GM12892 (cell line): ENCODE measurements at regions not wholly inside any gene's neighbourhood (a gene's known extent, or its start where the extent isn't known, plus 50 kb on each side); places are given as distances from the start of the nearest gene placed in this dataset.

Experiments used
- DNase-seq: peaks from one replicate; pipeline ENCODE4 v3.0.0; 2011; ENCODE audit not compliant: insufficient read length
- FAIRE-seq: peaks from 2 replicates; lab custom pipeline; 2011; peaks lifted over from hg19 to GRCh38; lab: Jason Lieb, UNC
- POLR2A ChIP-seq: IDR thresholded peaks from 2 replicates; pipeline ENCODE4 v1.6.1; 2011; ENCODE audit warnings: low read depth, low read length, control low read depth
- POLR2AphosphoS5 ChIP-seq: IDR thresholded peaks from 2 replicates; pipeline ENCODE4 v1.6.1; 2011; ENCODE audit warnings: low read depth, low read length, control low read depth
- TAF1 ChIP-seq: IDR thresholded peaks from 2 replicates; pipeline ENCODE4 v1.6.1; 2011; ENCODE audit warnings: low read depth, mild to moderate bottlenecking, control low read depth, low read length, borderline replicate concordance

DNA sequence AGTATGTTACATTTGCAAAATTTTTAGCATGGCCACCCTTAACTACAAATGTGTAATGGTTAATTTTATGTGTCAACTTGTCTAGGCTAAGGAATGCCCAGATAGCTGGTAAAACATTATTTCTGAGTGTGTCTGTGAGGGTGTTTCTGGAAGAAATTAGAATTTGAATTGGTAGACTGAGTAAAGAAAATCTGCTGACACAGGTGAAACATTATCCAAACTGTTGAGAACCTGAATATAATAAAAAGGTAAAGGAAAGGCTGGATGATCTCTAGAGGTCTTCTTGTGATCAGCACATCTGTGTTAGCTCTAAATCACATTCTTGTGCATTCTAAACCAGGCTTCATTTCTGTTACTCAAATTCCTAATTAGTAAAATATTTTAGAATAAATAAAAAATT is 100.8 kb downstream of the UCHL5 start:
- no peak for FAIRE-seq
- DNase-seq, result no peak
- no peak for TF ChIP-seq POLR2A
- no peak for TF ChIP-seq TAF1
- TF ChIP-seq POLR2AphosphoS5, result no peak

- no peak for FAIRE-seq
Observed at GRCh38 chr1:192958871-192959270, 100.3 kb downstream of the UCHL5 start.

GRCh38 chr1:192959657-192960186 is 99.4 kb downstream of the UCHL5 start:
- no peak for DNase-seq
- no peak for FAIRE-seq
- TF ChIP-seq POLR2AphosphoS5 (no peak), POLR2A (no peak), TAF1 (no peak)

More at GRCh38 chr1:192958871-192959270, 100.3 kb downstream of the UCHL5 start:
- DNase-seq, result no peak
- TF ChIP-seq TAF1 (no peak), POLR2A (no peak), POLR2AphosphoS5 (no peak)
